ENCODE measurements at regions not wholly inside any gene's neighbourhood (a gene's known extent, or its start where the extent isn't known, plus 50 kb on each side); places are given as distances from the start of the nearest gene placed in this dataset.

DNA sequence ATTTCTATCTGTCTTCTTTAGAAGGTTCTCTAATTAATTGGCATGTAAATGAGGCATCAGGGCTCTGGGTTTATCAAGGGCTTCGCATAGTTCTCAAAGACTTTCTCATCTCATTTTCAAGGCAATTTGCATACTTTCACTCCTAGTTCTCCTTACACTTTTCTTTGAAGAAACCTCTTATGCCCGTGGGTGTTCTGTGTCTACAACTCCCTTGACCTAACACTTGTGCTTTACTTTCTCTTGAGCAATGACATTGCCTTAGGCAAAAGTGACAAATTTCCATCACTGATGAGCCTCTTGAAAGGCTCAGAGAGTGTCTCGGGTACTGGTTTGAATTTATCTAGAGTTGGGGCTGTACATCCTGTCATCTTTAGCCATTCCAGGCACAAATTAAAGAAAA, 74.7 kb upstream of the ITPRID1 start:
- Mint-ChIP-seq H3K36me3 (ENCODE audit: low read depth) (no peaks in the 10 kb centered on the region), H3K27me3 (no peaks in the 10 kb centered on the region), H3K27ac (no peak overlapping the region), H3K4me3 (no peak overlapping the region), H3K4me1 (ENCODE audit: low read depth) (no peaks in the 10 kb centered on the region), H3K9me3 (no peaks in the 10 kb centered on the region)
- ChIA-PET POLR2A (no interaction called here), CTCF (no interaction called here)
- ATAC-seq (no peak), DNase-seq (no peak)
- TF ChIP-seq, protein P1, sequence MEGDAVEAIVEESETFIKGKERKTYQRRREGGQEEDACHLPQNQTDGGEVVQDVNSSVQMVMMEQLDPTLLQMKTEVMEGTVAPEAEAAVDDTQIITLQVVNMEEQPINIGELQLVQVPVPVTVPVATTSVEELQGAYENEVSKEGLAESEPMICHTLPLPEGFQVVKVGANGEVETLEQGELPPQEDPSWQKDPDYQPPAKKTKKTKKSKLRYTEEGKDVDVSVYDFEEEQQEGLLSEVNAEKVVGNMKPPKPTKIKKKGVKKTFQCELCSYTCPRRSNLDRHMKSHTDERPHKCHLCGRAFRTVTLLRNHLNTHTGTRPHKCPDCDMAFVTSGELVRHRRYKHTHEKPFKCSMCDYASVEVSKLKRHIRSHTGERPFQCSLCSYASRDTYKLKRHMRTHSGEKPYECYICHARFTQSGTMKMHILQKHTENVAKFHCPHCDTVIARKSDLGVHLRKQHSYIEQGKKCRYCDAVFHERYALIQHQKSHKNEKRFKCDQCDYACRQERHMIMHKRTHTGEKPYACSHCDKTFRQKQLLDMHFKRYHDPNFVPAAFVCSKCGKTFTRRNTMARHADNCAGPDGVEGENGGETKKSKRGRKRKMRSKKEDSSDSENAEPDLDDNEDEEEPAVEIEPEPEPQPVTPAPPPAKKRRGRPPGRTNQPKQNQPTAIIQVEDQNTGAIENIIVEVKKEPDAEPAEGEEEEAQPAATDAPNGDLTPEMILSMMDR (IDR thresholded peaks at IDR 0.05) = no peak
- intact Hi-C loops (cut with micrococcal nuclease) = no loop called here

DNA sequence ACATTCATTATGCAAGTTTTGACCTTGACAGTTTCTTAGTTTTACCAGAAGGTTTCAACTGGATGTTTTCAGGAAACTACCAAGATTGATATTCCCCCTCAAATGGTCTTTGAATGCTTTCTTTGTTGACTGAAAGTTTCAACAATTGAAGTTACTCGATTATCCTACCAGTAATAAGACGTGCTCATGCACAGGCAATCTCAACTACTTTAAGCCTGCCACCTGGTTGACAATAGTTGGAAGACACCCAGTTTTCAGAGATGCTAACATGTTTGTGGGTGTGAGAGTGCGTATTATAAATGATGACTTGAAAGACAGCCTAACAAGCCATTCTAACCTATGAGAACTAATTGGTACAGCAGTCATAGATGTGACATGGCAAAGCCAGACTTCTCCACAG, 73.4 kb upstream of the ITPRID1 start:
- no peaks in the 10 kb centered on the region for H3K36me3 Mint-ChIP-seq (ENCODE audit: low read depth)
- intact Hi-C loops (cut with micrococcal nuclease) = loop anchor here (5.0 kb wide), 1 partner anchor 47 kb away; no protein-coding TSS in a partner anchor
- POLR2A ChIA-PET = no interaction called here

DNA sequence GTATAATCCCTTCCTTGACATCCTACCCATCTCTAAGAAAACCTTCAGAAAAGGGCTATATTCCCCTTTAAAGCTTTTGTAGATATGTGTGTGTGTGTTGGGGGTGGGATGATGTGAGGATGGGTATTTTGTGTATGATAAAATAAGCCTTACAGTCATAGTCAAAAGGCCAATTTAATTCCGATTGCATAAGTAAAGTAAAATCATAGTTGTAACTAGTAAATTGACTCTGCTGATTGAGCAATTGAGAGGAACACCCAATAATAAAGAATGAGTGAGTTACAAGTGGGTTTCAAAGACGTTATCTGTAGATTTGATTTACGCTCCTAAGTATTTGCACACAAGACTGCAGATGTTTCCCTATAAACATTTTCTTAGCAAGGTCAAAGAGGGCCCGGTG, 71.3 kb upstream of the ITPRID1 start:
- H3K27ac Mint-ChIP-seq = no peak overlapping the region
- no peaks in the 10 kb centered on the region for H3K4me1 Mint-ChIP-seq (ENCODE audit: low read depth)
- ATAC-seq (no peak), DNase-seq (no peak)
- no peak overlapping the region for H3K4me3 Mint-ChIP-seq
- H3K36me3 Mint-ChIP-seq (ENCODE audit: low read depth) = no peaks in the 10 kb centered on the region
- ChIA-PET POLR2A (no interaction called here), CTCF (interaction anchor here (0.6 to 1.9 kb wide), 18 partner anchors 8 to 308 kb away, joined by 3 to 17 read pairs (median 4); no protein-coding TSS in a partner anchor)
- no peaks in the 10 kb centered on the region for H3K27me3 Mint-ChIP-seq
- TF ChIP-seq, protein P1 (IDR thresholded peaks at IDR 0.05) = no peak
- intact Hi-C loops (cut with micrococcal nuclease) = loop anchor here (5.0 kb wide), 1 partner anchor 45 kb away; no protein-coding TSS in a partner anchor
- H3K9me3 Mint-ChIP-seq = no peaks in the 10 kb centered on the region

More for the DNA sequence above, 73.4 kb upstream of the ITPRID1 start:
- Mint-ChIP-seq H3K9me3 (no peaks in the 10 kb centered on the region), H3K4me1 (ENCODE audit: low read depth) (no peaks in the 10 kb centered on the region), H3K27ac (no peak overlapping the region), H3K27me3 (no peaks in the 10 kb centered on the region), H3K4me3 (no peak overlapping the region)
- TF ChIP-seq, protein P1 (IDR thresholded peaks at IDR 0.05) = no peak
- DNase-seq (no peak), ATAC-seq (no peak)
- CTCF ChIA-PET = interaction anchor here (1.2 kb wide), 1 partner anchor 306 kb away, joined by 3 read pairs; no protein-coding TSS in a partner anchor

DNA sequence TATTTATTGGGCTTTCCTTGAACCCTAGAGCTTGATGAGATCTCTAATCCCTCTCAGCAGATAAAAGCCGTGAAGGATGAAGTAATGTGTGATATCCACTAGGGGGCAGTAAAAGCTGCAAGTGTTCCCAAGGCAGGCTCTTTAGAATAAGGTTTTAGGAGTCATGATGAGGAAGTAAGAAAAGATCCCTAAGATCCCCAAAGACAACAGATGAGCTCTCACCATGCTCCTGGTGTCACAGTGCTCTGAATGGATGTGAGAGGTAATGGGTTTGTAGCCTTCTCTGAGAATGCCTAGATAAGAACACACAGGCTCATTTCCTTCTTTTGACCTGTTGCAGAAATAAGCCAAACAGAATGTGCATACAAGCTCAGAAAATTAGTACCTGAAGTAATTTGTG, 70.4 kb upstream of the ITPRID1 start:
- POLR2A ChIA-PET = no interaction called here
- ATAC-seq (no peak), DNase-seq (no peak)
- CTCF ChIA-PET = interaction anchor here (0.6 to 1.9 kb wide), 22 partner anchors 9 to 460 kb away, joined by 3 to 17 read pairs (median 4); no protein-coding TSS in a partner anchor
- TF ChIP-seq, protein P1 (IDR thresholded peaks at IDR 0.05) = peak; percentile 72
- intact Hi-C loops (cut with micrococcal nuclease) = loop anchor here (5.0 kb wide), 1 partner anchor 44 kb away; no protein-coding TSS in a partner anchor
- no peaks in the 10 kb centered on the region for H3K4me1 Mint-ChIP-seq (ENCODE audit: low read depth)
- no peaks in the 10 kb centered on the region for H3K36me3 Mint-ChIP-seq (ENCODE audit: low read depth)
- no peaks in the 10 kb centered on the region for H3K27me3 Mint-ChIP-seq
- H3K27ac Mint-ChIP-seq = no peak overlapping the region
- H3K4me3 Mint-ChIP-seq = no peak overlapping the region
- H3K9me3 Mint-ChIP-seq = no peaks in the 10 kb centered on the region

DNA sequence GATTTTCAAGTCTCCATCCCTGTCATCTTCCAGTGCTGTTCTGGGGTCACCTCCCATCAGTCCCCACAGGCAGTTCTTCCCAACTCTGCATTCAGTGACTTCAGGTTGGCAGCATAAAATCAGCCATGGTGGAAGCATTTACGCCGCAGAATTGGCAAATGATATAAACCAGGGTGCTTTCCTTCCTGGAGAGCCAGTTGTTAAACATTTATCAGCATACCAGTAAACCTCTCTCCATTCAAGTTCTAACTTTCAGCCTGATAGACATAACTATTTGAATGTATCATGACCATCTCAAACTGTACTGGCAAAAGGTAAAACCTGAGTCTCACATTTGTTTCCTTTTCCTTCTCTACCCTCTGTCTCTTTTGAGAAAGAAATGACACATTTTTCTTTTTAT, 69.7 kb upstream of the ITPRID1 start:
- no peaks in the 10 kb centered on the region for H3K9me3 Mint-ChIP-seq
- H3K4me1 Mint-ChIP-seq (ENCODE audit: low read depth) = no peaks in the 10 kb centered on the region
- no peak overlapping the region for H3K27ac Mint-ChIP-seq
- CTCF ChIA-PET = interaction anchor here (1.2 to 1.9 kb wide), 9 partner anchors 9 to 310 kb away, joined by 3 to 17 read pairs (median 4); no protein-coding TSS in a partner anchor
- H3K27me3 Mint-ChIP-seq = no peaks in the 10 kb centered on the region
- no peaks in the 10 kb centered on the region for H3K36me3 Mint-ChIP-seq (ENCODE audit: low read depth)
- DNase-seq (no peak), ATAC-seq (no peak)
- POLR2A ChIA-PET = no interaction called here
- no peak overlapping the region for H3K4me3 Mint-ChIP-seq
- intact Hi-C loops (cut with micrococcal nuclease) = loop anchor here (5.0 kb wide), 1 partner anchor 43 kb away; no protein-coding TSS in a partner anchor
- TF ChIP-seq, protein P1 (IDR thresholded peaks at IDR 0.05) = no peak
